Dermis blood vessel endothelial cell (primary cell): ENCODE measurements at regions not wholly inside any gene's neighbourhood (a gene's known extent, or its start where the extent isn't known, plus 50 kb on each side); places are given as distances from the start of the nearest gene placed in this dataset.
"Not testable (repeated sequence)": the region's sequence is repeated elsewhere in the genome, so short reads cannot be mapped to it uniquely, and the experiment has no call there.

Source experiments
- DNase-seq: peaks from one replicate; pipeline ENCODE4 v3.0.0; 2010

- not testable (repeated sequence) for DNase-seq
These were observed 577.7 kb upstream of the ADARB2 start for GRCh38 chr10:2315045-2315485.

DNA sequence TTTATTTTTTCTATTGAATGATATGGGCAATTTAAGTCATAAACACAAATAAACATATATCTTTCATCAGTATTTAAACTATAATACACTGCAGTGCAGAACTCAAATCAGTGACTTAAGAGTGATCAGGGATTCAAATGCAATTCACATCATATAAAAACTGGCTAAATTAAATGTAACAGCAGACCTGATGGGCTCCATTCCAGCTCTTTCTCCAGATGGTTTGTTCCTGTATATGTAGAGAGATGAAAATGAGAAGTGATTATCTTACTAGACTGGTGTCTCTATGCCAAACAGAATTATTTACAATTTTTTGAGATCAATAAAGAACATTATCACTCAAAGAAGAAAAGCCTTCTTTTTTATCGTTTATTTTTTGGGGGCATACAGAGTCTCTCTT is 568.8 kb upstream of the ADARB2 start:
- DNase-seq: no peak

GRCh38 chr10:2303169-2303568 is 565.8 kb upstream of the ADARB2 start:
- no peak for DNase-seq

- DNase-seq: no peak
These were observed 563.9 kb upstream of the ADARB2 start for GRCh38 chr10:2301227-2301626.

- no peak for DNase-seq
These were observed 562.9 kb upstream of the ADARB2 start for GRCh38 chr10:2300231-2300630.

DNA sequence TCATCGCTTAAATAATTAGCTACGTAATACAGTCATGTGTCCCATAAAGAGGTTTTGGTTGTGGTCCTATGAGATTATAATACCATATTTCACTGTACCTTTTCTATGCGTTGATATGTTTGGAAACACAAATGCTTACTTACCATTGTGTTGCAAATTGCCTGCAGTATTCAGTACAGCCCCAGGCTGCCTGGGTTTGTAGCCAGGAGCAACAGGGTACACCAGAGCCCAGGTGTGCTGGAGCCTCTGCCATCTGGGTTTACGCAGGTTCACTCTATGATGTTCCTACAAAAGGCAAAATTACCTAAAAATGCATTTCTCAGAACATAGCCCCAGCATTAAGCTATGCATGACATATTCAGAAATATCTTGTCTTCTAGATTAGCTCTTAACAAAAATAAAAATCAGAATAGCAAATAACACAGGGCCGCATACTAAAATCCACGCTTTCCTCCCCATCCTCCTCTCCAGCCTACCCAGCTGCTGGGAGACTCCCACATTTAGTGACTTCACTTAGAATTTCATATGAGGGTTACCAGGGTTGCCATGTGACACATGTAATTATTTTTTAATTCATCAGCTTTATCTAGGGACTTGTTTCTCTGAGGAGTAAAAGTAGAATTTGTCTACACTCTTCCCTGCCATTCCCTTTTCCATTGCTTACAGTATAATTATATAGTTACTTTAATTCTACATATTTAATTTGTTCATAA is 559.0 kb upstream of the ADARB2 start:
- no peak for DNase-seq

DNA sequence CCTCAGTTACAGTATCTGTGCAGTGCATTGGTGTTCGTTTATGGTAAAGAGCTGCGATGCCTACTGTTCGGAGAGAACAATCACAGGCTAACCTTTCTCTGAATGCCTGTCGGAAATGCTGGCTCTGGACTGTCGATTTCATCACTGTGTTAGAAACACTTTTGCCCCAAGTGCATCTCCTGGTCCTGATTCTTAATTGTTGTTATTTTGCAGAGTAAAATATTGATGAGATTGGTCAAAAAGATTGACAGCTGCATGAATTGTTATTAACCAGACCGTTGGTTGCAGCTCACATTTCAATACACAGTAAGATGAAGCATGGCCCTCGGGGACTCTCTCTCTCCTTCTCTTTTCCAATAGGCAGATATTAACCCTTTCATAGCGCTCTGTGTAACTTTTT is 557.4 kb upstream of the ADARB2 start:
- DNase-seq: no peak

DNA sequence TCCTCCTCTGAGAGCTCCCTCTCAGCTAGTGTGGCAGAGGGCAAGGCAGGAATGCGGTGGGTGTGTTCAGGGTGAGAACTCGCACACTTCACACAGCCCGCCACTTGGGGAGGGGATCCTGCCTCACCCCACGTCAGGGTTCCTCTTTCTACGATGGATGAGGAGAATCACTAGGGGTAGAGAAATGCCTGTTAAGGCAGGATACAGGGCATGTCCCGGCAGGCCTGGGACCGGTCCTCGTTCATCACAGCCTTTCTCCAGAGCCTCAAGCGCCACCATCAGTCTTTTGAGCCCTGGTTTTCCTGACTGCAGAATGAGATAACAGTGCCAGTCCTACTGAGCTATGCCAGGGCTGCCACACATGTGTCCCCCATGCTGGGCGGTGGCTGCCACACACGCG is 546.7 kb upstream of the ADARB2 start:
- no peak for DNase-seq

GRCh38 chr10:2282202-2282601 is 544.9 kb upstream of the ADARB2 start:
- no peak for DNase-seq

DNA sequence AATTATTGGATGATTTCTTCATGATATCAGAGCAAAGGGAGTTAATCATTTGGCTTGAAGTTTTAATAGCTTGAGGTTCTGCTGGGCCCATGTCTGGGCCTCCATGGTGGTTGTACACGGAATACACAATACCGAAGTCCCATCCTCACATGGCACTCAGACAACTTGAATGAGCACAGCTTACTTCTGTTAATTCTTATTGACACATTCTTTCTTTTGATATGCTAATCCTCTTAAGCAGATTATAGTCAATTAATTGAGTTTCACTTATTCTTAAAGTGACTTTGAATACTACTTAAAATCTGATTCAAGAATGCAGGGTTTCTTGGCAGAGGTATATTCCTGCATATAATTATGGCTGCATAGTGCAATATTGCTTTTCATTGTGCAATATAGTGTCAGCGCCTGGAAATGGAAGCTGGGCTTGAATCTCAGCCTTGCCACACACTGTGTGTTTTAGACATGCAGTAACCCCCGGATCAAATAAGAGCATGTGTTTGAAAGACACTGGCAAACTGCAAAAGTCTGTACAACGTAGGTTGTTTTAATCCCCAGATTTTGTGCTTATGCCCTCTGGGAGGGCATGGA is 543.5 kb upstream of the ADARB2 start:
- no peak for DNase-seq

DNA sequence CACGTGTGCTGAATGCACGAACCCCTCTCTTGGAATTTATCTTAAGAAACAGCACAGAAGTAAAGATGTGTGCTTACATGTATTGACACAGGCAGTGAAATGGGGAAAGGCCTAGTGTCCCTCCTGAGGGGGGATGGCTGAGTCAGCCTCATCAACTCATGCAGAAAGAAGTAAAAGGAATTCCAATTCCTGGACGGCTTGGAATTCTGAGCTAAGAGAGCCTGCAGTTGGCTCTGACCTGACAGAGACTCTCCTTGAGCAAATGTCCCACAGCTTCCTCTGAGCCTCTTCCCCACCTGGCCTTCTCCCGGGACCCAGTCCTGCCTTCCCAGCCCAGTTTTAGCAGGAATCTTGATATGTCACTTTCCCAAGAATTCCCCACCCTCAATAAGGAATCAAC is 542.4 kb upstream of the ADARB2 start:
- no peak for DNase-seq

DNA sequence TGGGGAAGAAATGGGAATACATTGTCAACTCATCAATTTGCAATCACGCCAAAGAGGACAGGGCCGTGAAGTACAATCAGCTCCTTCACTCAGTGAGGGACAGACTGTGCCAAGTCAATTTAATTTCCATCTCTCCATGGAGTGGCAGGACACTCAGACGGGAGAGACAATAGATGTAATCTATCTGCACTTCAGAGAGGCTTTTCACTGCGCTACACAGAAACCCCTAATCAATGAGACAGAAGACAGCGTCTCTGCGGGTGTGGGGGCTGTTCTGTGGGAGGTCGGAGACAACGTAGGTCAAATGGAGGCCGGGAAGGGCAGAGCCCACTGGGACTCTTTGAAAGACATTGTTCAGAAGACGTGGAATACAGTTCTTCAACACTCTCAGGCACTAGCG is 541.0 kb upstream of the ADARB2 start:
- DNase-seq: no peak

DNA sequence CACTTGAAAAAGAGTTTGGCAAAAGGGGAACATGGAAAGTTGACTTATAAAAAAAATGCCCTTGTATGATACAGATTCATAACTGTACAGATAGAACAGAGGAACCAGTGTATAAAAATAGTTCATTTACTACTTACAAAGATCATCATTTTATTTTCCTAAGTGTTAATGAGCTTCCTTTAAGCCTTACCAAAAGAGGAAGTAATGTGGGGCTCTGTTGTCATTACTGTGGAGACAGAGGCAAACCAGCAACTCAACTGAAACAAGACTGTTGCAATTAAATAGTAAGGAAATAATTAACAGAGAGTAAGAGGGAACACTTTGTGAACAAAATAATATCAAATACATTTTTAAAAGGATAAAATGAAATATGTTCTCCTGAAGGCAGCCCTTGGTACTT is 526.2 kb upstream of the ADARB2 start:
- DNase-seq: no peak

GRCh38 chr10:2262878-2263277 is 525.6 kb upstream of the ADARB2 start:
- no peak for DNase-seq

DNA sequence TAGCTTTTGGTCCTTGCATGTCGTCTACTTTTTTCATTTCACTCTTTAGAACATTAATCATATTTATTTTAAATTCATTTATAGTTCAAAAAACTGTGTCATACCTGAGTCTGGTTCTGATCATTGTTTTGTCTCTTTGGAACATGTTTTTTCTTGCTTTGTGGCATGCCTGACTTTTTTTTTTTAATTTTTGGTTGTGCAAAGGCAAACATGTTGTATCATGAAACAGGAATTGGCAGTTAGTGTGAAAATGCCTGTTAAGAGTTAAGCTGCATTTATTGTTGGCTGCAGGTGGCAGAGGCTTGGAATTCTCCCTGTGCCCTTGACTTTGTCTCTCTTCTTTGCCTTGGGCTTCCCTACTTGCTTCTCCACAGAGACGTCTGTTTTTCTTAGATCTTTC is 525.0 kb upstream of the ADARB2 start:
- DNase-seq: no peak

DNA sequence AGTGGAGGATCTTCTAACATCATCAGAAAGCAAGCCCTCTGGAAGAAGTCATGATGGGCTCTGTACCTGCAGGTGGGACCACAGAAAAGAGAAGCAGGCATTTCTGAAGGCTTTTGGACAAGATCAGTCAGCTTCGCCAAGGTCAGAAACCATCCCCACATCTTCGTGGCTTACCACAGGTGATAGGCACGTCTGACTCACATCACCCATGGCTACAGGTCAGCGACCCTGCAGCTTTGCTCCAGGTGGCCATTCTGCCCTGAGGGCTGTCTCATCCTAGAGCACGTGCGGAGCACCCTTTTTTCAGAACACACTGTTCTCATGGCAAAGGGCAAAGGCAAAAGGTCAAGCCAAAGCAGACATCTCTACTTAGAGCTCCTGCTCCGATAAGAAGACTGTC is 518.9 kb upstream of the ADARB2 start:
- DNase-seq: no peak

DNA sequence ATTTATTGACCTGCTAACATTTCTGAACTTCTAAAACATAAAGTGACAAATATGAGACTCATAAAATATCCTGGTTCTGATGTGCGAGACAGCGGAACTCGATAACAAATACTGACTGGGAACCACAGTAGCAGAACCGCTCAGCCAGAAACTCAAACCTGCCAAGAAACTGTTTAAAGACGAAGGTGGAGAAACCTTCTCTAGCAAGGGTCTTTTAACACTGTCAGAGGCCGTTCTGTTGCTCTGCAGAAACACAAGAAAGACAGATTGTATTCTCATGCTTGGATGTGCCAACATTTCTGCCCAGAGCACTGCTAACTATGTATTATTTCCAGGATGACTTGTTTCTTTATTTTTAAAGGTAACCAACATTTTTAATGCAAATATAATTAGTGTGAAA is 514.8 kb upstream of the ADARB2 start:
- DNase-seq: no peak

GRCh38 chr10:2251631-2252030 is 514.3 kb upstream of the ADARB2 start:
- no peak for DNase-seq

DNA sequence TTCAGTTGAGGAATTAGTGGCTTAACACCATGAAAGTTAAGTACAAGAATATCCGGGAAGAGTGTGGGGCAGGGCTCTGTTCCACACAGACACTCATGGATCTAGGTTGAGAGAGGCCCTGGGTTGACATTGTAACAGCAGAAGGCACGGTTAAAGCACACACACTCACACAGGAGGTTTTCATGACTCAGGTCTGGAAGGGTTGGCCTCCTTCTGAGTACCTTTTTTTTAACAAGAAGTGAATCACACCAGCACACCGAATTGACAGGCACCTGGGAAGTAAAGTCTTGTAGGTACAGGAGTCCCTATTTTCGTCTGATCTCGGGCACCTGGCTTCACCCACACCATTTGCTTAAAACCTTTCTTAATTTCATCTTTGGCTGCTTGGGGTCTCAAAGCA is 509.4 kb upstream of the ADARB2 start:
- no peak for DNase-seq

GRCh38 chr10:2245580-2245979 is 508.3 kb upstream of the ADARB2 start:
- no peak for DNase-seq

DNA sequence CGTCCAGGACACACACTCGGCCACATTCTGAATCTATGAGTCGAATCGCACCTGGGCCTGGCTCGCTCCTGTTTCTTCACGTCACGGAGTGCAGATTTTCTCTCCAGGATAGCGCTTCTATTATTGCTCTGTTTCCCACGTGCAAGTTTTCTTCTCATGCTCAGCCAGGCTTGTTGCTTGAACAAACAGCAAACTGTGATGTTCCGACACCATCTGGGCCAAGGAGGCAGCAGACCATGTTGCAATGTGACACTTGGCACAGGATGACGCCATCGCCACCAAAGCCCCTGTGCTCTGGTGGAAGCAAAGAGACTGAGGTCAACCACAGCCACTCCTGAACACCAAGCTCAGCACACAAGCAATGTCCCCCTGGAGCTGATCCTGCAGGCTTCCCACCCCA is 507.1 kb upstream of the ADARB2 start:
- no peak for DNase-seq

GRCh38 chr10:2236876-2237275 is 499.6 kb upstream of the ADARB2 start:
- no peak for DNase-seq

- no peak for DNase-seq
These were observed 495.2 kb upstream of the ADARB2 start for GRCh38 chr10:2232479-2232878.

DNA sequence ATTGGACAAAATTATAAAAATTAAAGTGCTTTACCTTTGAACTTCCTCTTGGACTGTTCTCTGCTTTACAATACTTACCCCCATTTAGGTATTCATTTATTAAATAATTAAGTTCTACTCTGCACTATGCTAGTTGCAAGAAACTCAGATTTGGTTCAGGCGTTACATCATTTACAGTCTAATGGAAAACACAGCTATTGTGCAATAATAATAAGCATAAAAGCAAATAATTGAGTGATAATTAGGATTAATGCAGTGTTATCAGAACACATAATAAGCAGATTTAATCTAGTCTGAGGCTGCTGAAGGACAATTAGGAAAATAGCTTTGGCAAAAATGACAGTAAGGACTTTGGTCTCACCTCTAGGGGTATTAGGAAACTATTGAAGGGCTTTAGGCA is 493.2 kb upstream of the ADARB2 start:
- no peak for DNase-seq

DNA sequence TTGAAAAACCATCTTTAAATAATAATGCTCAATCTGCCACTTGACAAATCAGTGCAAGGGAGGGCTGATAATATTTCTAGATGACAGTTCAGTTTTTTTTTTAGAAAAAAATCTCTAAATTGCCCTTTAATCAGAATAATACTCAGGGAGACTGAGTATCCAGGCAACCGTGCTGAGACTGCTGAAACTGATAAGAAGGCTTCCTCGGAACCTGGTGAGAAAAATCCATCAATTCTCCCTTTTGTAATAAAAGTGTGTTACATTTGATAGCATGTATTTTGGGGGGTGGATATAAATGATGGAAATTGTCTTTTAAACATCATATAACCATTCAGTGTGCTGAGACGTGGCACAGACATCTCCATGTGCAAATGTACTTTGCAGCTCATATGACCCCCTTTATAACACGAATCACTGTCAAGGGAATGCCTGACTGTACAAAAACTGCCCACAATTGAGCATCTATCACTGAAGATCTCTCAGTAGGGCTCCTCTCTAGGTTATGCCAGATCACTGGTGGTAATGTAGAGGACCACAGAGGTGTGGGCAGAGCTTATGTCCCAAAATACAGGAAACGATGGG is 491.1 kb upstream of the ADARB2 start:
- no peak for DNase-seq
